ENCODE measurements at regions not wholly inside any gene's neighbourhood (a gene's known extent, or its start where the extent isn't known, plus 50 kb on each side); places are given as distances from the start of the nearest gene placed in this dataset.

GRCh38 chr9:21590058-21590996 lies 108.2 kb upstream of the IFNE start:
- Mint-ChIP-seq H3K9me3 (no peaks in the 10 kb centered on the region), H3K36me3 (no peaks in the 10 kb centered on the region), H3K4me1 (peaks cover 21% of the 10 kb centered on the region), H3K4me3 (no peak overlapping the region), H3K27me3 (no peaks in the 10 kb centered on the region), H3K27ac (no peak overlapping the region)
- DNase-seq (no peak), ATAC-seq (ENCODE audit: low read depth) (no peak)
- POLR2A ChIA-PET, result no interaction called here

- Mint-ChIP-seq H3K27ac (peak overlapping the region; percentile 10), H3K36me3 (no peaks in the 10 kb centered on the region), H3K4me1 (peaks cover 13% of the 10 kb centered on the region), H3K9me3 (no peaks in the 10 kb centered on the region), H3K4me3 (peak overlapping the region; percentile 11), H3K27me3 (no peaks in the 10 kb centered on the region)
- DNase-seq (no peak), ATAC-seq (ENCODE audit: low read depth) (peak; percentile 93)
- POLR2A ChIA-PET, result no interaction called here
Measured at GRCh38 chr9:21591221-21592062, 109.3 kb upstream of the IFNE start.

- Mint-ChIP-seq H3K4me1 (peaks cover 12% of the 10 kb centered on the region), H3K4me3 (no peak overlapping the region), H3K9me3 (no peaks in the 10 kb centered on the region), H3K36me3 (no peaks in the 10 kb centered on the region), H3K27me3 (no peaks in the 10 kb centered on the region), H3K27ac (no peak overlapping the region)
- ATAC-seq (ENCODE audit: low read depth), result no peak
- POLR2A ChIA-PET, result no interaction called here
- no peak for DNase-seq
Measured at GRCh38 chr9:21592063-21592338, 109.9 kb upstream of the IFNE start.

GRCh38 chr9:21597284-21597683 lies 115.2 kb upstream of the IFNE start:
- no peaks in the 10 kb centered on the region for H3K36me3 Mint-ChIP-seq
- no peak for ATAC-seq (ENCODE audit: low read depth)
- H3K27me3 Mint-ChIP-seq, result no peaks in the 10 kb centered on the region

DNA sequence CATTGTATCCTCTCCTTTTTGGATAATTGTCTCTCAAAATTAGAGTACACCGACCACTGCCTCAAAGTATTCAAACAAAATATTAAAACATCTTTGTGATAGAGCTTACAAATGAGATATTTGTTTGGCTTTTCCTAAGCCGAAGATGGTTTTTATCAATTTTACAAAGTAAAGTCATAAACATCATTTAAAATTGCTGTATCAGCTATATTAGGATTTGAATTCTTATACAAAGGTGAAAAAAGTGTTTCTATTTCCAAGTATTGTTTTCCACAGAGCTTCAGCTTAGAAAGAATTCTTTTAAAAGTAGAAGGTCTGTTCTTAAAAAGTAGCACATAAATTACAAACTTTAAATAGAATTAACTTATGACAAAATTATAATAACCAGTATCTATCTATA lies 116.6 kb upstream of the IFNE start:
- POLR2A ChIA-PET, result no interaction called here
- H3K9me3 Mint-ChIP-seq, result no peaks in the 10 kb centered on the region
- H3K27me3 Mint-ChIP-seq, result no peaks in the 10 kb centered on the region
- no peak overlapping the region for H3K4me3 Mint-ChIP-seq
- DNase-seq (no peak), ATAC-seq (ENCODE audit: low read depth) (no peak)
- H3K36me3 Mint-ChIP-seq, result no peaks in the 10 kb centered on the region
- no peak overlapping the region for H3K27ac Mint-ChIP-seq
- peaks cover 1% of the 10 kb centered on the region for H3K4me1 Mint-ChIP-seq

More at GRCh38 chr9:21597284-21597683, 115.2 kb upstream of the IFNE start:
- DNase-seq, result no peak
- H3K4me1 Mint-ChIP-seq, result peaks cover 2% of the 10 kb centered on the region
- H3K4me3 Mint-ChIP-seq, result no peak overlapping the region
- POLR2A ChIA-PET, result no interaction called here
- H3K27ac Mint-ChIP-seq, result no peak overlapping the region
- H3K9me3 Mint-ChIP-seq, result no peaks in the 10 kb centered on the region

- POLR2A ChIA-PET, result no interaction called here
- H3K27me3 Mint-ChIP-seq, result no peaks in the 10 kb centered on the region
Measured at GRCh38 chr9:21605489-21605931, 123.4 kb upstream of the IFNE start.

DNA sequence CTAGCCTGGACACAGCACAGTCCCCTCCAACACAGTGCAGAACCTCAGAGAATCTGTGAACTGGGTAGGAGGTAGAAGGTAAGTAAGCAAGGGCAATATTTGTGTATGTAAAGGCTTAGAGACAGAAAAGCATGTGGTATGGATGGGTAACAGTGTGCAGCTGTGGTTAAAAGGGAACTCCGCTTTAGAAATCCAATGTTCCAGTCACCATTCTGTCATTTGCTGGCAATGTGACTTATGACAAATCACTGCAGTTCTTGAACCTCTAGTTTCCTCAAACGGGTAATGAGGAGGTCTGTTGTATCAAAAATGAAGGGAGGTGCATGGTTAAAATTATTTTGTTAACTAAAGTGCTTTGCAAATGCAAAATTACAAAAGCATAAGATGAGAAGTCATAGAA lies 125.5 kb upstream of the IFNE start:
- H3K27ac Mint-ChIP-seq, result no peak overlapping the region
- no peak for DNase-seq
- peaks cover 21% of the 10 kb centered on the region for H3K4me1 Mint-ChIP-seq
- H3K27me3 Mint-ChIP-seq, result no peaks in the 10 kb centered on the region
- no peaks in the 10 kb centered on the region for H3K36me3 Mint-ChIP-seq
- H3K4me3 Mint-ChIP-seq, result no peak overlapping the region
- POLR2A ChIA-PET, result no interaction called here
- ATAC-seq (ENCODE audit: low read depth), result no peak
- H3K9me3 Mint-ChIP-seq, result peaks cover 4% of the 10 kb centered on the region

More at GRCh38 chr9:21605489-21605931, 123.4 kb upstream of the IFNE start:
- H3K4me1 Mint-ChIP-seq, result peaks cover 9% of the 10 kb centered on the region
- DNase-seq (no peak), ATAC-seq (ENCODE audit: low read depth) (no peak)
- no peak overlapping the region for H3K4me3 Mint-ChIP-seq
- H3K9me3 Mint-ChIP-seq, result peaks cover 4% of the 10 kb centered on the region
- H3K27ac Mint-ChIP-seq, result no peak overlapping the region
- H3K36me3 Mint-ChIP-seq, result no peaks in the 10 kb centered on the region

DNA sequence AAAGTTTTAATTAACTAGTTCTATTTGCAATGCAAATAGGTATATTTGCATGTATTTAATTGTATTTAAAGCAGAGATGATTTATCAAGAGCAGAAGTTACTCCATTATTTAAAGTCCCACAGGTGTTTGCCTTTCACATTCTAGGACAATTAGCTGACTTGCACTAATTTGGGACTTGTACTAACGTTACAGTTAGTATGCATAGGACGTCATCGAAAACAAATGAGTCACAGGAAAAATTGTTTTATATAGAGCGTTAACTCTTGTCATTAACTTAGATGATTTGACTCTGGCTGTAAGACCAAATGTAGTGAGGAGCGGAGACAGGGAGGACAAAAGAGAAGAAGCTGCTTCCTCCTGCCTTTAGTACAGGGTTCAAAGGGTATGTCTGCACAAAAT lies 126.1 kb upstream of the IFNE start:
- DNase-seq, result no peak
- Mint-ChIP-seq H3K4me1 (peaks cover 21% of the 10 kb centered on the region), H3K27me3 (no peaks in the 10 kb centered on the region), H3K36me3 (no peaks in the 10 kb centered on the region), H3K27ac (no peak overlapping the region), H3K4me3 (no peak overlapping the region), H3K9me3 (peaks cover 4% of the 10 kb centered on the region)
- ATAC-seq (ENCODE audit: low read depth), result no peak
- POLR2A ChIA-PET, result no interaction called here

DNA sequence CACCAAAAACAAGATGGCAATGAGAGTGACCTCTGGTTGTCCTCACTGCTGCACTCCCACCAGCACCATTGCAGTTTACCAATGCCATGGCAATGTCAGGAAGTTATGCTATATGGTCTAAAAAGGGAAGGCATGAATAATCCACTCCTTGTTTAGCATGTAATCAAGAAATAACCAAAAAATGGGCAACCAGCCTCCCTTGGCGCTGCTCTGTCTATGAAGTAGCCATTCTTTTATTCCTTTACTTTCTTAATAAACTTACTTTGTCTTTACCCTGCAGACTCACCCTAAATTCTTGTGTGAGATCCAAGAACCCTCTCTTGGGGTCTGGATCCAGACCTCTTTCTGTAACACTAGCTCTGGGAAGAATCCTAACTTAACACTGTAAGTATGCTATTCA lies 127.4 kb upstream of the IFNE start:
- Mint-ChIP-seq H3K27ac (no peak overlapping the region), H3K4me3 (no peak overlapping the region), H3K9me3 (peaks cover 4% of the 10 kb centered on the region), H3K27me3 (no peaks in the 10 kb centered on the region), H3K36me3 (peaks cover under 1% of the 10 kb centered on the region), H3K4me1 (peaks cover 22% of the 10 kb centered on the region)
- POLR2A ChIA-PET, result no interaction called here
- no peak for DNase-seq
- no peak for ATAC-seq (ENCODE audit: low read depth)

GRCh38 chr9:21611891-21612290 lies 129.8 kb upstream of the IFNE start:
- H3K36me3 Mint-ChIP-seq, result peaks cover 2% of the 10 kb centered on the region
- peaks cover 30% of the 10 kb centered on the region for H3K4me1 Mint-ChIP-seq
- H3K27me3 Mint-ChIP-seq, result no peaks in the 10 kb centered on the region
- peak; percentile 87 for ATAC-seq (ENCODE audit: low read depth)
- H3K27ac Mint-ChIP-seq, result peak overlapping the region; percentile 84
- peak overlapping the region; percentile 71 for H3K4me3 Mint-ChIP-seq
- no peak for DNase-seq
- POLR2A ChIA-PET, result no interaction called here
- peaks cover under 1% of the 10 kb centered on the region for H3K9me3 Mint-ChIP-seq

GRCh38 chr9:21615018-21615417 lies 132.9 kb upstream of the IFNE start:
- no peaks in the 10 kb centered on the region for H3K27me3 Mint-ChIP-seq
- H3K27ac Mint-ChIP-seq, result no peak overlapping the region
- peaks cover 26% of the 10 kb centered on the region for H3K4me1 Mint-ChIP-seq
- POLR2A ChIA-PET, result no interaction called here
- H3K9me3 Mint-ChIP-seq, result no peaks in the 10 kb centered on the region
- H3K4me3 Mint-ChIP-seq, result peak overlapping the region; percentile 3
- H3K36me3 Mint-ChIP-seq, result peaks cover 2% of the 10 kb centered on the region
- no peak for DNase-seq
- no peak for ATAC-seq (ENCODE audit: low read depth)

DNA sequence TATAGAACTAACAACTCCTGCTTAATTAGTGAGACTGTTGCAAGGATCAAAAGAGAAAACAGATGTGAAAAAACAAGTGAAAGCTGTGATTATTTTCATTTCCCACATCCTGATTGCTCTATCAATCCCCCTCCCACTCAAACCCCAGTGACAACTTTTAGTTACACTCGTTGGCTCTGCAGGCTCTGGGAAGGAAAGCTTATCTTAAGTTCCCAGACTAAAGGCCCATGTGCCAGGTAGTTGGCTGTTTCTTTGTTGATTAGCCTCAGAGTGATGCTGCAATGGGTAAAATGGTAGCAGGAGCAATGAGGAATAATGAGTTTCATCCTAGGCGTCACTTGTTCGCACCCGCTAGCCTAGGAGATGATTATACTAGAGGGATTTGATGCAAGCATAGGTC lies 133.3 kb upstream of the IFNE start:
- no peak for ATAC-seq (ENCODE audit: low read depth)
- Mint-ChIP-seq H3K9me3 (no peaks in the 10 kb centered on the region), H3K4me3 (peak overlapping the region; percentile 3), H3K27ac (no peak overlapping the region), H3K27me3 (no peaks in the 10 kb centered on the region), H3K4me1 (peaks cover 26% of the 10 kb centered on the region), H3K36me3 (peaks cover 2% of the 10 kb centered on the region)
- POLR2A ChIA-PET, result no interaction called here
- no peak for DNase-seq

- Mint-ChIP-seq H3K27ac (no peak overlapping the region), H3K4me1 (peaks cover 23% of the 10 kb centered on the region), H3K9me3 (no peaks in the 10 kb centered on the region), H3K36me3 (peaks cover 2% of the 10 kb centered on the region), H3K4me3 (no peak overlapping the region), H3K27me3 (no peaks in the 10 kb centered on the region)
- ATAC-seq (ENCODE audit: low read depth) (no peak), DNase-seq (no peak)
- POLR2A ChIA-PET, result no interaction called here
Measured at GRCh38 chr9:21616082-21616778, 134.1 kb upstream of the IFNE start.
